ENCODE measurements at regions not wholly inside any gene's neighbourhood (a gene's known extent, or its start where the extent isn't known, plus 50 kb on each side); places are given as distances from the start of the nearest gene placed in this dataset.

DNA sequence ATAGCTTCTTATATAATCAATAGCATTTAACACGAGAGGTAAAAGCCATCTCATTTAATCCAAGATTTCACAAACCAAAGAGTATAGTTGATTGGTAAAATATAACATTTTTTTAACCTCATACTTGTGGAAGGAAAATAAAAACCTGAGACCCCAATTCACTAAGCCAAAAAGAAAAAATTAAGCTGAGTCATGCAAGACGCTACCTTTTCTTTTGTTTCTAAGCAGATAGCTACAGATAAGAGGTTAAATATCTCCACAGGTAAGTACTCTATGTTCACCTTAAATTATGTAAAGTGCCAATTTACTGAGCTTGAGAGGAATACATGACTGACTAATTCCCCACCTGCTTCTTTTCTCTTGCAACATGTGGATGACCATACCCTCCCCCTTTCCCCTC, 656.4 kb downstream of the MECOM start:
- TF ChIP-seq, protein P1, sequence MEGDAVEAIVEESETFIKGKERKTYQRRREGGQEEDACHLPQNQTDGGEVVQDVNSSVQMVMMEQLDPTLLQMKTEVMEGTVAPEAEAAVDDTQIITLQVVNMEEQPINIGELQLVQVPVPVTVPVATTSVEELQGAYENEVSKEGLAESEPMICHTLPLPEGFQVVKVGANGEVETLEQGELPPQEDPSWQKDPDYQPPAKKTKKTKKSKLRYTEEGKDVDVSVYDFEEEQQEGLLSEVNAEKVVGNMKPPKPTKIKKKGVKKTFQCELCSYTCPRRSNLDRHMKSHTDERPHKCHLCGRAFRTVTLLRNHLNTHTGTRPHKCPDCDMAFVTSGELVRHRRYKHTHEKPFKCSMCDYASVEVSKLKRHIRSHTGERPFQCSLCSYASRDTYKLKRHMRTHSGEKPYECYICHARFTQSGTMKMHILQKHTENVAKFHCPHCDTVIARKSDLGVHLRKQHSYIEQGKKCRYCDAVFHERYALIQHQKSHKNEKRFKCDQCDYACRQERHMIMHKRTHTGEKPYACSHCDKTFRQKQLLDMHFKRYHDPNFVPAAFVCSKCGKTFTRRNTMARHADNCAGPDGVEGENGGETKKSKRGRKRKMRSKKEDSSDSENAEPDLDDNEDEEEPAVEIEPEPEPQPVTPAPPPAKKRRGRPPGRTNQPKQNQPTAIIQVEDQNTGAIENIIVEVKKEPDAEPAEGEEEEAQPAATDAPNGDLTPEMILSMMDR (IDR thresholded peaks at IDR 0.05; ENCODE audit: poor library complexity) = no peak
- TF ChIP-seq EZH2 (IDR thresholded peaks at IDR 0.05; ENCODE audit: borderline replicate concordance) = no peak
